Heart left ventricle (tissue), 13 donors: ENCODE measurements at regions not wholly inside any gene's neighbourhood (a gene's known extent, or its start where the extent isn't known, plus 50 kb on each side); places are given as distances from the start of the nearest gene placed in this dataset.

Source experiments
- POLR2A ChIP-seq, 2 donors: fragments of 450-650 bp; IDR thresholded peaks; one replicate each; pipeline ENCODE4 v1.6.1; 2017; ENCODE audit warnings: antibody characterized with exemption in 2 of 2, mild to moderate bottlenecking in 2 of 2, moderate library complexity in 2 of 2
- TF ChIP-seq, protein P1 (sequence below), 12 donors: fragments of 200-600 bp; sonication (generic) in 4 of 12; IDR thresholded peaks; one replicate each; pipeline versions ENCODE4 v1.5.0 to v1.8.0; 2018 to 2022; ENCODE audit warnings: antibody characterized with exemption in 12 of 12, mild to moderate bottlenecking in 5 of 12
- donor health status: ischemic (EF 13 %, LVEDD 7.1; RV severe dilation, severe dysfunction).
- donor health status: DM: no; HTN: yes; CAD: no.
- donor health status: DM: no; HTN: no; CAD: no.
- donor health status: ischemic (EF 25% LVEDD 6.9; RV normal size, moderate dysfunction).
- donor health status: ischemic (EF 25% LVEDD 5.7; RV mildly dilated, moderate dysfunction).
- donor health status: ischemic (EF 35%, LVEDD 5.7; RV mildly dilated, moderate dysfunction).
- donor health status: nonischemic (EF 11% LVEDD 7.7; RV severe dilation, severe dysfunction).
- donor health status: DM: yes; HTN: yes; CAD: no.
- donor health status: PGD.
- donor health status: ischemic (EF 29% LVEDD 5.4; RV normal size, mild dysfunction).
- donor health status: nonischemic (EF 23%, LVEDD 6.1; RV moderate dilation, normal function).

GRCh38 chr16:61270726-61271125, 765.5 kb downstream of the CDH8 start:
- TF ChIP-seq, protein P1, sequence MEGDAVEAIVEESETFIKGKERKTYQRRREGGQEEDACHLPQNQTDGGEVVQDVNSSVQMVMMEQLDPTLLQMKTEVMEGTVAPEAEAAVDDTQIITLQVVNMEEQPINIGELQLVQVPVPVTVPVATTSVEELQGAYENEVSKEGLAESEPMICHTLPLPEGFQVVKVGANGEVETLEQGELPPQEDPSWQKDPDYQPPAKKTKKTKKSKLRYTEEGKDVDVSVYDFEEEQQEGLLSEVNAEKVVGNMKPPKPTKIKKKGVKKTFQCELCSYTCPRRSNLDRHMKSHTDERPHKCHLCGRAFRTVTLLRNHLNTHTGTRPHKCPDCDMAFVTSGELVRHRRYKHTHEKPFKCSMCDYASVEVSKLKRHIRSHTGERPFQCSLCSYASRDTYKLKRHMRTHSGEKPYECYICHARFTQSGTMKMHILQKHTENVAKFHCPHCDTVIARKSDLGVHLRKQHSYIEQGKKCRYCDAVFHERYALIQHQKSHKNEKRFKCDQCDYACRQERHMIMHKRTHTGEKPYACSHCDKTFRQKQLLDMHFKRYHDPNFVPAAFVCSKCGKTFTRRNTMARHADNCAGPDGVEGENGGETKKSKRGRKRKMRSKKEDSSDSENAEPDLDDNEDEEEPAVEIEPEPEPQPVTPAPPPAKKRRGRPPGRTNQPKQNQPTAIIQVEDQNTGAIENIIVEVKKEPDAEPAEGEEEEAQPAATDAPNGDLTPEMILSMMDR (IDR thresholded peaks at IDR 0.05), result no peak
- TF ChIP-seq POLR2A (IDR thresholded peaks at IDR 0.05), result no peak
